Liver (tissue), 8 donors: ENCODE measurements at regions not wholly inside any gene's neighbourhood (a gene's known extent, or its start where the extent isn't known, plus 50 kb on each side); places are given as distances from the start of the nearest gene placed in this dataset.

Experiments
- DNase-seq: peaks from one replicate; pipeline ENCODE4 v3.0.0-alpha.2; 2017; ENCODE audit warnings: low spot score
- H3K27ac ChIP-seq, 2 donors: one replicate each; pipeline ENCODE4 v1.7.0; 2013; ENCODE audit warnings: inconsistent platforms in 2 of 2, low read length in 2 of 2, control low read depth in 1 of 2, low read depth in 1 of 2, mild to moderate bottlenecking in 1 of 2
- H3K27me3 ChIP-seq, 4 donors: one replicate each; pipeline versions ENCODE4 v1.6.1 to v1.7.0; 2013; ENCODE audit warnings: low read length in 3 of 4, inconsistent platforms in 1 of 4, mild to moderate bottlenecking in 1 of 4, moderate library complexity in 1 of 4; ENCODE audit not compliant: control insufficient read depth in 4 of 4, insufficient read depth in 4 of 4
- H3K36me3 ChIP-seq, 4 donors: one replicate each; pipeline versions ENCODE4 v1.6.1 to v1.7.0; 2013; ENCODE audit warnings: low read length in 3 of 4, mild to moderate bottlenecking in 3 of 4, low read depth in 1 of 4, moderate library complexity in 1 of 4; ENCODE audit not compliant: control insufficient read depth in 4 of 4, insufficient read depth in 3 of 4
- H3K4me1 ChIP-seq, 4 donors: one replicate each; pipeline versions ENCODE4 v1.6.1 to v1.7.0; 2013; ENCODE audit warnings: low read length in 3 of 4, mild to moderate bottlenecking in 3 of 4, moderate library complexity in 1 of 4; ENCODE audit not compliant: control insufficient read depth in 4 of 4, insufficient read depth in 4 of 4
- H3K4me3 ChIP-seq, 3 donors: one replicate each; pipeline versions ENCODE4 v1.6.1 to v1.7.0; 2013; ENCODE audit warnings: low read length in 3 of 3, control low read depth in 1 of 3, low read depth in 1 of 3, mild to moderate bottlenecking in 1 of 3
- H3K9ac ChIP-seq, 2 donors: one replicate each; pipeline ENCODE4 v1.7.0; 2013; ENCODE audit warnings: low read length in 2 of 2, mild to moderate bottlenecking in 2 of 2, moderate library complexity in 2 of 2, control low read depth in 1 of 2, low read depth in 1 of 2
- H3K9me3 ChIP-seq, 4 donors: one replicate each; pipeline versions ENCODE4 v1.6.1 to v1.7.0; 2013; ENCODE audit warnings: low read length in 3 of 4; ENCODE audit not compliant: control insufficient read depth in 4 of 4
- EGR1 ChIP-seq, 2 donors: IDR thresholded peaks; 2 replicates each; pipeline ENCODE4 v1.6.1; 2016 to 2018; ENCODE audit warnings: antibody characterized with exemption in 2 of 2, low read depth in 2 of 2
- FOXA1 ChIP-seq: IDR thresholded peaks from 2 replicates; pipeline ENCODE4 v1.6.1; 2016; ENCODE audit warnings: antibody characterized with exemption
- FOXA2 ChIP-seq: IDR thresholded peaks from 2 replicates; pipeline ENCODE4 v1.6.1; 2016; ENCODE audit warnings: antibody characterized with exemption
- GABPA ChIP-seq, 2 donors: IDR thresholded peaks in 1 of 2; conservative IDR thresholded peaks in 1 of 2; 2 replicates each; pipeline ENCODE4 v1.6.1; 2016; ENCODE audit warnings: antibody characterized with exemption in 2 of 2, mild to moderate bottlenecking in 1 of 2, moderate library complexity in 1 of 2
- HNF4A ChIP-seq, 2 donors: conservative IDR thresholded peaks; 2 replicates each; pipeline ENCODE4 v1.6.1; 2016; ENCODE audit warnings: antibody characterized with exemption in 2 of 2, mild to moderate bottlenecking in 2 of 2
- HNF4G ChIP-seq: IDR thresholded peaks from 2 replicates; pipeline ENCODE4 v1.6.1; 2016; ENCODE audit warnings: antibody characterized with exemption
- JUND ChIP-seq, 2 donors: IDR thresholded peaks; 2 replicates each; pipeline ENCODE4 v1.6.1; 2016; ENCODE audit warnings: antibody characterized with exemption in 2 of 2
- RAD21 ChIP-seq, 2 donors: IDR thresholded peaks; 2 replicates each; pipeline ENCODE4 v1.6.1; 2016; ENCODE audit warnings: antibody characterized with exemption in 2 of 2, mild to moderate bottlenecking in 2 of 2
- RXRA ChIP-seq, 2 donors: IDR thresholded peaks; 2 replicates each; pipeline ENCODE4 v1.6.1; 2017 to 2018; ENCODE audit warnings: antibody characterized with exemption in 2 of 2, mild to moderate bottlenecking in 1 of 2
- SP1 ChIP-seq: IDR thresholded peaks from 2 replicates; pipeline ENCODE4 v1.6.1; 2018; ENCODE audit warnings: antibody characterized with exemption, mild to moderate bottlenecking
- WGBS: extraction: QIAGEN DNeasy Blood & Tissue Kit; methylation state at CpG from one replicate; pipeline ENCODE4 v1.1.7; 2013; 5-methylcytosine and 5-hydroxymethylcytosine counted together
- TF ChIP-seq, protein P1 (sequence below): IDR thresholded peaks from 2 replicates; pipeline ENCODE4 v1.6.1; 2016; ENCODE audit warnings: antibody characterized with exemption
- TF ChIP-seq, protein P2 (sequence below): IDR thresholded peaks from 2 replicates; pipeline ENCODE4 v1.6.1; 2016; ENCODE audit warnings: antibody characterized with exemption, mild to moderate bottlenecking
- TF ChIP-seq, protein P3 (sequence below): fragments of 150-350 bp; IDR thresholded peaks from 2 replicates; pipeline ENCODE4 v1.5.1; 2017; ENCODE audit warnings: improper control_type of control experiment, low read depth, low read length; ENCODE audit not compliant: missing input control
- donor health status: healthy.
- donor health status: healthy.
- donor health status: healthy.
- donor health status: healthy.
- donor health status: healthy.

DNA sequence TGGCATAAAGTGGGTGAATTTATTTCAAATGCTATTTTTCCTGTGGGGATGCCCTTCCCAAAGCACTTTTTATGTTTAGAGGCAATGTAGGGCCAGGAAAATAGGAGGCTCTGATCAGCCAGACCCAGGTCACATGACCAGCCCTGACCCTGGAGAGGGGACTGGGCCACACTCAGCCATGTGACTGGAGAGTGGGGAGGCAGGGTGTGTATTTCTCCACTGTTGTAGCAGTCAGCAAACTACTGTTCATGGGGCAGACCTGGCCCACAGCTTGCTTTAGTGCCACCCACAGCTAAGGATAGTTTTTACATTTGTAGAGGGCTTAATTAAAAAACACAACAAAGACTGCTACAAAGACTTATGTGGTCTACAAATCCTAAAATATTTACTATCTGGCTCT, 153.8 kb downstream of the ACTL8 start:
- Histone ChIP-seq H3K9ac (no peak overlapping the region), H3K9me3 (peaks cover 0 to 5% (median 1%) of the 10 kb centered on the region in 4 donors), H3K4me1 (no peaks in the 10 kb centered on the region), H3K27me3 (peaks cover 0 to 10% (median 0%) of the 10 kb centered on the region in 4 donors), H3K4me3 (no peak overlapping the region), H3K36me3 (no peaks in the 10 kb centered on the region), H3K27ac (no peak overlapping the region)
- DNase-seq, result no peak
- TF ChIP-seq RXRA (IDR thresholded peaks at IDR 0.05) (no peak), HNF4A (conservative IDR thresholded peaks at IDR 0.05) (no peak), GABPA (IDR thresholded peaks at IDR 0.05 in 1 of 2, conservative IDR thresholded peaks at IDR 0.05 in 1 of 2) (no peak), HNF4G (no peak), RAD21 (IDR thresholded peaks at IDR 0.05) (no peak), SP1 (no peak)
- TF ChIP-seq, protein P1, sequence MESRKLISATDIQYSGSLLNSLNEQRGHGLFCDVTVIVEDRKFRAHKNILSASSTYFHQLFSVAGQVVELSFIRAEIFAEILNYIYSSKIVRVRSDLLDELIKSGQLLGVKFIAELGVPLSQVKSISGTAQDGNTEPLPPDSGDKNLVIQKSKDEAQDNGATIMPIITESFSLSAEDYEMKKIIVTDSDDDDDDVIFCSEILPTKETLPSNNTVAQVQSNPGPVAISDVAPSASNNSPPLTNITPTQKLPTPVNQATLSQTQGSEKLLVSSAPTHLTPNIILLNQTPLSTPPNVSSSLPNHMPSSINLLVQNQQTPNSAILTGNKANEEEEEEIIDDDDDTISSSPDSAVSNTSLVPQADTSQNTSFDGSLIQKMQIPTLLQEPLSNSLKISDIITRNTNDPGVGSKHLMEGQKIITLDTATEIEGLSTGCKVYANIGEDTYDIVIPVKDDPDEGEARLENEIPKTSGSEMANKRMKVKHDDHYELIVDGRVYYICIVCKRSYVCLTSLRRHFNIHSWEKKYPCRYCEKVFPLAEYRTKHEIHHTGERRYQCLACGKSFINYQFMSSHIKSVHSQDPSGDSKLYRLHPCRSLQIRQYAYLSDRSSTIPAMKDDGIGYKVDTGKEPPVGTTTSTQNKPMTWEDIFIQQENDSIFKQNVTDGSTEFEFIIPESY, result no peak
- TF ChIP-seq, protein P2, sequence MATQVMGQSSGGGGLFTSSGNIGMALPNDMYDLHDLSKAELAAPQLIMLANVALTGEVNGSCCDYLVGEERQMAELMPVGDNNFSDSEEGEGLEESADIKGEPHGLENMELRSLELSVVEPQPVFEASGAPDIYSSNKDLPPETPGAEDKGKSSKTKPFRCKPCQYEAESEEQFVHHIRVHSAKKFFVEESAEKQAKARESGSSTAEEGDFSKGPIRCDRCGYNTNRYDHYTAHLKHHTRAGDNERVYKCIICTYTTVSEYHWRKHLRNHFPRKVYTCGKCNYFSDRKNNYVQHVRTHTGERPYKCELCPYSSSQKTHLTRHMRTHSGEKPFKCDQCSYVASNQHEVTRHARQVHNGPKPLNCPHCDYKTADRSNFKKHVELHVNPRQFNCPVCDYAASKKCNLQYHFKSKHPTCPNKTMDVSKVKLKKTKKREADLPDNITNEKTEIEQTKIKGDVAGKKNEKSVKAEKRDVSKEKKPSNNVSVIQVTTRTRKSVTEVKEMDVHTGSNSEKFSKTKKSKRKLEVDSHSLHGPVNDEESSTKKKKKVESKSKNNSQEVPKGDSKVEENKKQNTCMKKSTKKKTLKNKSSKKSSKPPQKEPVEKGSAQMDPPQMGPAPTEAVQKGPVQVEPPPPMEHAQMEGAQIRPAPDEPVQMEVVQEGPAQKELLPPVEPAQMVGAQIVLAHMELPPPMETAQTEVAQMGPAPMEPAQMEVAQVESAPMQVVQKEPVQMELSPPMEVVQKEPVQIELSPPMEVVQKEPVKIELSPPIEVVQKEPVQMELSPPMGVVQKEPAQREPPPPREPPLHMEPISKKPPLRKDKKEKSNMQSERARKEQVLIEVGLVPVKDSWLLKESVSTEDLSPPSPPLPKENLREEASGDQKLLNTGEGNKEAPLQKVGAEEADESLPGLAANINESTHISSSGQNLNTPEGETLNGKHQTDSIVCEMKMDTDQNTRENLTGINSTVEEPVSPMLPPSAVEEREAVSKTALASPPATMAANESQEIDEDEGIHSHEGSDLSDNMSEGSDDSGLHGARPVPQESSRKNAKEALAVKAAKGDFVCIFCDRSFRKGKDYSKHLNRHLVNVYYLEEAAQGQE, result no peak
- TF ChIP-seq, protein P3, sequence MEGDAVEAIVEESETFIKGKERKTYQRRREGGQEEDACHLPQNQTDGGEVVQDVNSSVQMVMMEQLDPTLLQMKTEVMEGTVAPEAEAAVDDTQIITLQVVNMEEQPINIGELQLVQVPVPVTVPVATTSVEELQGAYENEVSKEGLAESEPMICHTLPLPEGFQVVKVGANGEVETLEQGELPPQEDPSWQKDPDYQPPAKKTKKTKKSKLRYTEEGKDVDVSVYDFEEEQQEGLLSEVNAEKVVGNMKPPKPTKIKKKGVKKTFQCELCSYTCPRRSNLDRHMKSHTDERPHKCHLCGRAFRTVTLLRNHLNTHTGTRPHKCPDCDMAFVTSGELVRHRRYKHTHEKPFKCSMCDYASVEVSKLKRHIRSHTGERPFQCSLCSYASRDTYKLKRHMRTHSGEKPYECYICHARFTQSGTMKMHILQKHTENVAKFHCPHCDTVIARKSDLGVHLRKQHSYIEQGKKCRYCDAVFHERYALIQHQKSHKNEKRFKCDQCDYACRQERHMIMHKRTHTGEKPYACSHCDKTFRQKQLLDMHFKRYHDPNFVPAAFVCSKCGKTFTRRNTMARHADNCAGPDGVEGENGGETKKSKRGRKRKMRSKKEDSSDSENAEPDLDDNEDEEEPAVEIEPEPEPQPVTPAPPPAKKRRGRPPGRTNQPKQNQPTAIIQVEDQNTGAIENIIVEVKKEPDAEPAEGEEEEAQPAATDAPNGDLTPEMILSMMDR, result no peak

DNA sequence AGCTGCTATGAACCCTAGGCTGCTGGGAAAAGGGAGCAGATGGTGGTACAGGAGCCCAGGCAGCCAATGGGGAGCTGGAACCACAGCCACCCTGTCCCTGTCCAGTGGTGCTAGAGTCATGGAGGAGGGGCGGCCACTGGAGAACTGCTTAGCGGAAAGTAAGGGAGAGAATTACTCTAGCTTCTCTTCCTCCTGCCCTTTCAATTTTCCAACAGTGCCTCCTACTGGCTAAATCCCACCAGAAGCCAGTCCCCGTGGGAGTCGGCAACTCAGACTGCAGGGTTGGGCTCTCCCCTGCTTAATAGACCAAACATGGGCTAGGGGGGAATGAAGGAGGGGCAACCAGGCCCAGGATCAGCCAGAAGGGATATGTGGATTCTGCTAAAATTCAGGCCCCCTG, 154.5 kb downstream of the ACTL8 start:
- no peak for DNase-seq
- Histone ChIP-seq H3K4me1 (no peaks in the 10 kb centered on the region), H3K27me3 (peaks cover 0 to 13% (median 0%) of the 10 kb centered on the region in 4 donors), H3K9me3 (peaks cover 0 to 5% (median 1%) of the 10 kb centered on the region in 4 donors), H3K4me3 (no peak overlapping the region), H3K9ac (no peak overlapping the region), H3K36me3 (no peaks in the 10 kb centered on the region), H3K27ac (no peak overlapping the region)
- WGBS, result 20% methylated on average over 4 of the region's 4 CpGs
- no peak for TF ChIP-seq FOXA1
- TF ChIP-seq RAD21 (IDR thresholded peaks at IDR 0.05), result peak in 1 of 2 donors; percentile 37

DNA sequence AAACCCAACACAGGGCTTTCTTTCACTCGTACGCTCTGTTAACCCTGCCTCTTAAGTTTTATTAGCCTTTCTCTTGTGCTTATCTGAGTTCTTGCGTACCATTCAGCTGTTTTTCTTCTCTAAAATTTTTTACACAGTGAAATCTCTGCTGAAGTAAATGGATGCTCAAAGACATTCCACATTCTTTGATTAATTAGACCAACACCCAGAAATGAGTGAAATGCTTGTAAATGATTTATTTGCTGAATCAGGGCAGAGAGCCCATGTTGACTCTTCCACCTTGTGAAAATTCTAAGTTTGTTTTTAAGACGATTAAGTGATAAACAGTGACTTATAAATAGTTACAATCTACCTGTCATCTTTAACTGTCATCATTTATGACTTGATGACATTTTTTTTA, 156.7 kb downstream of the ACTL8 start:
- Histone ChIP-seq H3K36me3 (no peaks in the 10 kb centered on the region), H3K9me3 (no peaks in the 10 kb centered on the region), H3K27ac (no peak overlapping the region), H3K4me1 (no peaks in the 10 kb centered on the region), H3K4me3 (no peak overlapping the region), H3K27me3 (peaks cover 0 to 11% (median under 1%) of the 10 kb centered on the region in 4 donors), H3K9ac (no peak overlapping the region)
- WGBS, result 40% methylated on average over 4 of the region's 4 CpGs
- TF ChIP-seq FOXA2 (no peak), SP1 (no peak), EGR1 (IDR thresholded peaks at IDR 0.05; ENCODE audit: low read depth in 2 of 2) (no peak), JUND (IDR thresholded peaks at IDR 0.05) (no peak)
- TF ChIP-seq, protein P2, result no peak
- DNase-seq, result no peak
